ENCODE measurements at regions not wholly inside any gene's neighbourhood (a gene's known extent, or its start where the extent isn't known, plus 50 kb on each side); places are given as distances from the start of the nearest gene placed in this dataset.

DNA sequence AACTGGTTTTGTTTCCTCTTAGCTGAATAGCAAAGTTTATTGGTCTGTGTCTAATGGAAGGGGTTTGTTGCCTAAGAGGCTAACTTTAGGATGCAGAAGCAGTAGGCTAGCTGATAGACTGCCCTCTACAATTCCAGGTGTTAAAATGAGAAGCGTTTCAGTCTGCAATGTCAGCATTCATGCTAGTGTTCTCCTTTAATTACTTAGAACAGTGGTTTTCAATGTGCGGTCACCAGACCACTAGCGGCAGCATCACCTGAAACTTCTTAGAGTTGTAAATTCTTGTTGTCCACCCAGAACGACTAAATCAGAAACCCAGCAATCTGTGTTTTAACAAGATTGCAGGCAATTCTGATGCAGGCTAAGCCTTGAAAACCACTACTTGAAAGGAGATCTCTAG is 392.9 kb downstream of the IPMK start:
- DNase-seq: no peak

DNA sequence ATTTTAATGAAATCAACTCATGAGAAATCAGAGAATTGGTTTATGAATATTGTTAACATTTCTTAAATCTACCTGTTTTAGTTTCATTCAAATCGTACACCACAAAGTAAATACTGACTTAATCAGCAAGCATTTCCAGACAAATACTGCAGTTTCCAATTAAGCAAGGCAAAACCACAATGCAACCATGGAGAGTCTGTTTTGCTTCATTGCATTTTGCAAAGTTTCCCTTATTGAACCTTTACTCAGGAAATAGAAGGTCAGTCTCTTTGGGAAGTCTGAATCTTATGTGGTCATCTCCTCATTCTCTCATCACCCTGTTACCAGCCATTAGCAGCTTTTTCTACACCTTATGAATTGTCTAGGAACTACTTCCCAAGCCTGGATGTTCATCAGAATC is 400.5 kb downstream of the IPMK start:
- no peak for DNase-seq

DNA sequence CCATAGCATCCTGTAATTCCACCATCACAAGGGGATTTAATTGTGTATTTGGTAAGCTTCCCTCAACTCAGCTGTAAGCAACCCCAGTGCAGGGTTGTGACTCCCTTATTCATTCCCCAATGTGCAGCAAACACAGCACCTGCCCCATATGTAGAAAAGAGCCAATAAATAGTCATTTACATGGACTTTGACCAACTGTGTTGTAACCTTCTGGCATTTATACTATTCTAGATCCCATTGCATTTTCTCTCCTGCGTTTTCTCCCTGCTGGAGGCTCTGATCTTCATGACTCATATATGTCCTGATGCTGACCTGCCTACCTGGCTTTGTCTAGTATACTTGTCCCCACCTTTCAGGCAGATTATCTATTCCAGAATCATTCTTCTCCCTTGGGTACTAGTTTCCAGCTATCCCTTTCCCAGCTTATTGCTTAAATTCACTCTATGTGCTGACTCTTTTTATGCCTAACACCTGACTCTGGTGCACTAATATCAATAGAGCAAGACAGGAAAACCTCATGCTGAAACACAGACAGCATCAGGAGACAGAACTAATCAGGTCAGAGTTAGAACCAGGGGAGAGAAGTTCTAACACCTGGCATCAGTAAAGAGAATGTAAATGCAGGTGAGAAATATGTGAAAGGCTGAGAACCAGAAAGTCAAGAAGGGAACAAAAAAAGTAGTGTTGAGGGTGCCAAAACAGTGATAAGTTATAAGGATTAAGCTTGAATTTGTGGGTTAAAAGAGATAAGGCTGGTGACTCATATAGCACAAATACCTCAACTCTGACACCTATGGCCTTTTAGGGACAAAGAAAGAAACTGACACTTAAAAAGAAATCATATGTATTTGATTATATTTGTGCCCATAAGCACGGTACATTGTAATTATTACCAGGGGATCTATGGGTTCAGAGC is 402.7 kb downstream of the IPMK start:
- peak; percentile 12 for DNase-seq

DNA sequence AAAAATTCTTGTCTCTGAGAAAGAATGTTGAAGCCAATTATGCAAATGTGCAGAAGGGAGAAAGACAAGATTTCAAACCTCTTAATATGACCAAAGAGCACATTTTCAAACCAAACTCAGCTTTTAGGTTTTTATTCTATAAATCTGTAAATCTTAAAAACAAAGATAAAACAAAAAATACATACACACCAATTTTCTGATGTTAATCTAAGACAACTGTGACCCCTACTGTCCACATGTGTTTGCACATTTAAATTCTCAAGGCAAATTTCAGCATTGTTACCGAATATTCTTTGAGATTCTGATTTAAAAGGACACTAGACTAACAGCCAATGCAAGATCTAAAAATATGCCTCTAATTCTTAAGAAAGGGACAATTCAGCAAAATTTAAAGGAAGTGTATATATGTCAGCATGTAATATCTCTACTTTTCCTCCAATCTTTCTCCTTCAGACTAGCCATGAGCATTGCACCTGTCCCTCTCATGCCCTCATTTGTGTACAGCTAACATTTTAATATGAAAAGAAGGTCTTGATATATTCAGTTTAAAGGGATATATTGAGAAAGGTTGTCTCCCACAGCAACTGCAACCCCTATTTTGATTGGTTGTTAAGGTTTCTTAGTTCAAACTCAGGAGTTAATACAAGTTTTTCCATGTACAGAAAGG is 417.9 kb downstream of the IPMK start:
- DNase-seq: no peak

DNA sequence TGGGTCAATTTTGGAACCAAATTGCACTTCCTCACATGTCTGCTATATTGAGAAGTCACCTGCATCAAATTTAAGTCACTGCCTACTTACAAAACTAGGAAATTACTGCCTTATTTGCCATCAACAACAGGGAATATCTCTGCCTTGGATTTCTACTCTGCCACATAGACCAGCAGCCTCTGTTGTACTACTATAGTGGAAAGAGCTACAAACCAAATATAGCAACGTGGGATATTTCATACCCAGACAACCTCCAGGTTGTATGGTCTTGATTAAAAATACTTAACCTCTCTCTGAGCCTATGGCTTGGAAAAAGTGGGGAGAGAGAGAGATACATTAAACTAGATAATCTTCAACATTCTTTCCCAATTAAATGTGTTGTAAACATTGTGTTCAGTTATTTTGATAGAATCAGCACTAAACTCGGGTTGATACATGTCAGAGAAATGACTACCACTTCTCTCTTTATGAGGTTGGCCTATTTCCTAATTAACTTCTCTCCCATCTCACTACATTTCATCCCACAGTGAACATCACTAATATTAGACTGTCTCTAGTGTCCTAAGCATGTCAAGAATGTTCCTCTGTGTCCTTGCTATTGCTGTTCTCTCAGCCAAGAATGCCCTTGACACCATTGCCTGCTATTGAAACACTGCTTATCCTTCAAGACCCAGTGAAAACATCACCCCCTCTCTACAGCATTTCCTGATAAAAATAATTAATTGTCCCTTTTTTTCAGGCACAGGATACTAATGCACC is 421.2 kb downstream of the IPMK start:
- no peak for DNase-seq

DNA sequence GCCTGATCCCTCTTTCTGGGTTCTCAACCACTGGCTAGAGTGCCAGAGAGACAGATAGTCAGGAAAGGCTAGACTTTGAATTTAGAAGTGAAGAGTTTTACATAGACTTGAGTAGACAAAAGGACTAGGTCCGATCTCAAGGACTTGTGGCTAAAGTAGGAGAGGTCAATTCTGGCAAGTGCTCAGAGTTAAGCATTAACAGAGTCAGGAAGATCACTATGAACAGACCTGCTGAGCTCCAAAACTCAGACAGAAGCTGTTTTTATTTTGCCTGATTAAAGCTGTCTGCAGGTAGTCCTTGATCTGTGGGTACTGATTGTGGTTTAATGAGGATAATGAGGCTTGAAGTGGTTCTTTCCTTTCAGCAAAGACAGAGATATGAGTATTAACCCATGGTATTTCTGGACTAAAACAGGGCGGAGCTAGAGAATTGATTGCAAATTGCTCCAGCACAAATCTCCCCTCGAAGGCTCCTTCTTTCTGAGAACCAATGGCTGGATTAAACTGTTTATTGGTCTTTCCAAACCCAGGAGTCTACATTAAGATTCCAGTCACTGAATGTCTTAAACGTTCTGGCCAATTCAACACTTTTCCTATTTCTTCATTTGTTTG is 423.2 kb downstream of the IPMK start:
- no peak for DNase-seq

DNA sequence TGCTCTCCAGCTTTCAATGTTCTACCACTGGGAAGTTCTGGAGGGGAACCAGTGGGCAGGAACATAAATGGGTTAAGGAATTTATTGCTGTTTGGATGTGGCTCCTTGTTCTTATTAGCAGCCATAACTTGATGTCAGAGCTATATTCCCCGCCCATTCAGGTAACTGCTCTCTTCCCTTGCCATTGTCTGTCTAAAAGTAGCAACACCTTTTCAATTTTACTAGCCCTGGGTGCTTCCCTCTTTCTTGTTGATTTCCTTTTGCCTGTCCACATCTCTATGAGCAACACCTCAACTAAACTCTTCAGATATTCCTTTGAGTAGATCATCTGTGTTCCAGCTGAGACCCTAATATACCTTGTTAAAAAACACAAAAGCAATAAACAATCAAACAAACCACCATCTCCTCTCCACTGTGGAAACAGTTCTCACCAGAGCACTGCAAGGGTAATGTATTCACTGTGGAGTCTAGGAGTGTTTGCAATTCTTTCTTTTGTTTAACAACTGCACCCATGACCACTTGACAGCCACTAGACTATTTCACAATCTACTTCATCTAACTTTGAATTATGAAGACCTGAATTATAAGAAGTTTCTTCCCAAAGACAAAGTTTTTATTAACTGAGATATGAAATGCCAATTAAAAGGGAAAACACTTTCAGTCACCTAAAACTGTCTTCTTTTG is 436.7 kb downstream of the IPMK start:
- no peak for DNase-seq

DNA sequence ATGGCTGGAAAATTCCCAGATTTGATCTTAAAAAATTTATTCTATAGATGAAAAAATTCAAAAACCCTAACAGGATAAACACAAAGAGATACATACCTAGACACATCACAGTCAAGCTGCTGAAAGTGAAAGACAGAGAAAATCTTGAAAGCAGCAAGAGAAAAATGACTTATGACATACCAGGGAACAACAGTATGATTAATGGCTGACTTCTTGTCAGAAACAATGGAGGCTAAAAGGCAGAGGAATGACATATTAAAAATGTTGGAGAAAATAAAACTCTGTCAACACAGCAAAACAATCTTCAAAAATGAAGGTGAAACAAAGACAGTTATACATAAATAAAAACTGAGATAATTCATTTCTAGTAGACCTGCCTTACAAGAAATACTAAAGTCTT is 442.7 kb downstream of the IPMK start:
- no peak for DNase-seq

DNA sequence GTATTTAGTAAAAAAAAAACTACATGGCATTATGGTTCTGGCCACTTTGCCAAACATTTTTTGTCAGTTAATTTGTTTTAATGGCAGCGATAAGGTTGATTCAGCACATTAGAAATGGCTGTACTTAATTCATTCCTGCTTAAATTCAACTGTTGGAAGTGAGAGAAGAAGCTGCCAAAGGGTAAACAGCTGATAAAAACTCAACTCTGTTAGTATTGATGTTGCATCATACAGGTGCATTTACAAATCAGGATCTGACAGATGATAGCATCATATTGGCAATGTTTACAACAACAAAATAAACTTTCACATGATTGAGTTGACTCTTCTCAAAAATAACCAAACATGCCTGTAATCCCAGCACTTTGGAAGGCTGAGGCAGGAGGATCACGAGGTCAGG is 444.3 kb downstream of the IPMK start:
- DNase-seq: no peak

DNA sequence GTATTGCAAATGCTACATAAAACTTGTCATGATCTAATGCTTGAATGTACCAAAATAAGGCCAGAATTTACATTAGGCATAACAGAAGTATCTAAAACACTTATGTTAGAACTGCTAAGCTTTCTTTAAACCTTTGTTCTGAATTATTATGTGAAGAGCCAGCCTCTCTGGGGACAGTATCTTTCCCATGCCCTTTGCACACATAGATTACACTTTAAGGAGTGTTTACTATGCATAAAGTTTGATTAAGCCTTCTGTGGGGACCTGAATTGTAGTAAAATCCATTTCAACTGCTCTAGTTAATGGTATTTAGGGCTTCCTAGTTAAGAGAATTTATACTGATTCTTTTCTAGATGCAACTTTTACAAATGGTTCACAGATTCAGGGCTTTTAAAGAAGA is 444.7 kb downstream of the IPMK start:
- no peak for DNase-seq

DNA sequence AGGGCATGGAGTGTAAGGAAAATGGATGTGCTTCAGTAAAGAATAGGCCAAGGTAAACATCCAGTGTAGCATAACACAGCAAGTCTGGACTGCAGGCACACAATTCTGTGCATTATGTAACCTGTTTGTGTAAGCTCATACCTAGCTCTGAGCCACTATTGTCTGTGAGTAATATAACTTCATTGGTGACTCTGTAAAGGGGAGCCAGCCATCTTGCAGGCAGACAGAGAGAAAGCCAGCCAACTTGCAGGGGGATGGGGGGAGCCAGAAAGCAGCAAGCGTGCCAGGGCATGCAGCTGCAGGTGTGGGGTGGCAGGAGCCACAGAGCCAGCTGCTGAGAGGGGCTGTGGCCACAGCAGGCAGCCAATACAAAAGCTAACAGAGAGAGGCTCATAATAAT is 449.2 kb downstream of the IPMK start:
- no peak for DNase-seq

DNA sequence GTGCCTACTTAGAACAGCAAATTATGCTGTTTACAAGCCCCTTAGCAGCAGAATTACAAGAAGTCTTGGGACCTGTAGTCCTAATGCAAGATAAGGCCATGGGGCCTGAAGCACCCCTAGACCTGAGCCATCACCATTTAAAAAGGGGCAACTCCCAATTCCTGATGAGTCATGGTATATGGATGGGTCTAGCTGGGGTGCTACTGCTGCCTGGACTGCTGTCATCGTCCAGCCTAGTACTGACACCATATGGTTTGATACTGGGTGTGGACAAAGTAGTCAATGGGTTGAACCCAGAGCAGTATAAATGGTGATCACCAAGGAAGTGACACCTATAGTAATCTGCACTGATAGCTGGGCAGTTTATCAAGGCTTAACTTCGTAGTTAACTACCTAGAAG is 450.0 kb downstream of the IPMK start:
- no peak for DNase-seq

DNA sequence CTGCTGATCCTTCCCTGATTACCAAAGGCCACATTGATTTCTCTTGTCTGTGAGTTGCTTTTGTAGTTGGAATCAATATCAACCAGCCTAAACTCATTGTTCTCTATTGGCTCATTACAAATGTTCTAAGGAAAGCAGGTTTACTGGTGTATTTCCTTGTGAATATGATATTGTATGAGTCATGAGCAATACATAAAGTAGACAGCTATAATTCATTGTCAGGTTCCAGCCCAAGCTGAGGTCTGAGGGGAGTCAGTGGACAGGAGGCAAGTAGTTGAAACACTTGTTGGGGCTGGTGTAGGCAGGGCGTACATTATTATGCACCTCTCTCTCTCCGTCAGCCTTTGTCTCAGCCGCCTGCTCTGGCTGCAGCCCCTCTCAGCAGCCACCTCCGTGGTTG is 451.7 kb downstream of the IPMK start:
- no peak for DNase-seq

DNA sequence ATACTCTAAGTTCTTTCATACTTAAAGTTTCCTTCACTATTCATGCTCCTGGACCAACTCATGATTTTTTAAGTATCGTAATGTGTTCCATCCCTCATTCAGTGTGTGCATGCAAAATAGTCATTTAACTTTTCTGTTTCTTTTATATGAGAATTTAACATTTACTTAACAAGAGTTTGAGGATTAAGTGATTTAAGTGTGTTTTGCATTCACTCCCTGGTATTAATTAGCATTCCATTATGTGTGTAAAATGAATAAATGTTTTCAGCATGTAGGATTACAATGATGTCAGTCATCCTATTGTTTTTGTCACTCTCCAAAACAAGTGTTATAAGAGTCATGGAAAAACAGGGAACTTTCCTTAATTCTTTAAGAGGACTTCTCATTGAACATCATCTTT is 457.7 kb downstream of the IPMK start:
- no peak for DNase-seq

DNA sequence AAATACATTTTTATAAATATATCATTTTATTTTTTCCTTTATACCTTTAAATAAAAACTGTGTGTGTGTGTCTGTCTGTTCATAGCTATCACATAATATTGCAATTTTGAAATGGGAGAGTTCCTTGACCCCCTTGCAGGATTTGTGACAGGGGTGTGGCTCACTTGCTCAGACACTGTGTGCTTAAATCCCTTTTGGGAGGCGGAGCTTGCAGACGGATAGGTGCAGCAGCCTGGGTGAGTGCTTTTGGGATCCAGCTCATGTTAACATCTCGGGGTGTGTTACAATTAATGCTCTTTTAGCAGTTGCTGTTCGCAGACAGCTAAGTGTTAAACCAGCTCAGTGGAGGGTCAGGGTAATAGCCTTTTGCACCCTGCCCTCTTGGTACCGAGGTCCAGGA is 459.8 kb downstream of the IPMK start:
- DNase-seq: no peak

DNA sequence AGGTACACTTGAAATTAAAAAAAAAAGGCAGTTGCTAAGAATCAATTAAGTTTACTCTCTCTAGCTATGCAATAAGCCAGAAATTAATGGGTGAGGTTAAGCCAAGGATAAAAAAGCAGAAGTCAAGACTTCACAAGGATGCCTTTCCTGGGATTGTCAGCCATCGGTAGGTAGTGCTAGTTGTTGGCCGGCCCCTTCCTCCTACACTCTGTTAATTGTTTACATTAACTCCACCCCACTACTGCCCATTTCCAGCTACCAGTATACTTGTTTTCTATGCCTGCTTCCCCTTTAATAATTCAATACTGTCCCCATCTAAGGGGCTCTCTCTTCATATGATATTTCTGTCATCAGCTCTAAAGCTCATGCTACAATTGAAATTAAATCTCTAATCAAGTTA is 461.0 kb downstream of the IPMK start:
- no peak for DNase-seq

DNA sequence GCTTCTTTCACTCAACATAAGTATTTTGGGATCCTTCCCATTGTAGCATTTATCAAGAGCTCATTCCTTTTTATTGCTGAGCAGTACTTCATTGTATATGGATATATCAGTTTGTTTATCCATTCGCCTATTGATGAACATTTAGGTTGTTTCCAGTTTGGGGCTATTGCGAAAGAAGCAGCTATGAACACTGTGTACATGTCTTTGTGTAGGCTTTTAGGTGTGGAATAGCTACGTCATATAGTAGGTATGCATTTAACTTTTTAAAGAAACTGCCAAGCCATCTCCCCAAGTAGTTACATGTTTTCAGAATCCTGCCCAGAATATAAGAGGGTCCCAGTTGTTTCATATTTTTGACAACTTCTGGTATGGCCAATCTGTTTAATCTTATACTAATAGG is 468.1 kb downstream of the IPMK start:
- DNase-seq: no peak

DNA sequence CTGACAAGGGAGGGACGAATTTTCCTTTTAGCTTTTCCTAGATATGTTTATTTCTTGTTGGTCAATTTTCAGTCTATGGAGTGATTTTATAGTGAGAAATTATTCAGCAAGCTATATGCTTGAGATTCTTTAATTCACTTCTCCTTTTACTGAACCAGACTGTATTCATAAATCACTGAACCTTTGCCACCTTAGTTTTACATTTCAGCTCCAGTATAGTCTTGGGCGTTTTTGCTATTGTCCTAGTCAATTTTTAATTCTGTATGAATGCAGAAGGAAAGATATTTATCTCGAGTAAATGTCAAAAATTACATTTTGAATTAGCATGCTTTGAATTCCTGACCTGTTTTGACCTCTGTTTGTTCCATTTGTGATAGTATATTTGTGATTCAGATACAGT is 468.9 kb downstream of the IPMK start:
- no peak for DNase-seq

DNA sequence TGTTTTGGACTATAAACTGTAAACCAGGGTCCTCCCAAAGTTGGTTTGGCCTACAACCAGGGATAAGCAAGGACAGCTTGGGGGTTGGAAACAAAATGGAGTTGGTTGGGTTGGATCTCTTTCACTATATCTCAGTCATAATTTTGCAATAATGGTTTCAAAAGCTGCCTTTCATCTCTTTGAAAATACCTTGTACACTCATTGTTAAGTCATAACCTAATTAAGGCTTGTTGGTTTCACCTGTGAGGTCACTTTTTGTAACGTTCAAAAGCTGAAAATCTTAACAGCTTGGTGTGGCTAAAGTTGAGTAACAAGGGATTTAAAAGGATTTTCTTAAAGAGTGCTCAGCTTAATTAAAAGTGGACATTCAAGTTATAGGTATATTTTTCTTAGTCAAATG is 476.1 kb downstream of the IPMK start:
- DNase-seq: no peak

DNA sequence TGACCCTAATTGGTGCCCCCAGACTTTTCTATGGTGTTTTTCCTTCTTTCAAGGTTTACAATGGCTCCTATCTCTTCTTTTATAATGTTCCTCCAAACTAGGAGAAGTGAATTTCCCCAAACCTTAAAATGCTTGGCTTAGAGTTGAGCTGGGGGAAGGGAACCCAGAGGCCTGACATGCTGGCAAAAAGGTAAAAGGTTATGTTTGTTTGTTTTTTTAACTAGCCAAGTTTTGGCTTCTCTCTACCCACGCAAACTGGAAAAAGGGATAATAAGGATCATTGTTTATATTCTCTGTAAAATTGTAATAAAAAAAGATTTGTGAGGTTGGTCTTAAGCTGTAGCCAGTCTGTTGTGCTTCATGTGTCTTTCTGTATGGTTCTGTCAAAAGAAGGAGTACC is 477.0 kb downstream of the IPMK start:
- no peak for DNase-seq

DNA sequence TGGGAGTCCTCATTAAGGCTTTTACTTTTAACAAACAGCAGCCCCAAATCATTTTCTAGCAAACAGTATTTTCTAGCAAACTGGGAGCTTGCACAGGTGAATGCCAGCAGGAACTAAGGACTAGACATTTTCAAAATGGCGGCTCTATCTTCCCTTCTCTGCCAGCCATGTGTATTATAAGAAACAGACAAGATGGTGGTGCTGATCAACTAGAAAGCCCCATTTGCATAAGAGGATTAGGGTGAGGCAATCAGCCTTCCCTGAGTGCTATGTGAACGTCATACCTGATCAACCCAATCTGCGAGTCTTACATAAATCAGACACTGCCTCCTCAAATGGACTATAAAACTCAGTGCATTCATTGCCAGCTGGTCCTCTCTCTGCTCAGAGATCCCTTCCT is 479.6 kb downstream of the IPMK start:
- no peak for DNase-seq
